HG02623 (cell line): ENCODE measurements at regions not wholly inside any gene's neighbourhood (a gene's known extent, or its start where the extent isn't known, plus 50 kb on each side); places are given as distances from the start of the nearest gene placed in this dataset.

Experiments
- ATAC-seq: cut with Tn5 transposase; IDR thresholded peaks from one replicate; pipeline ENCODE4 v1.9.1; 2021; ENCODE audit warnings: moderate library complexity; ENCODE audit not compliant: unreplicated experiment

- ATAC-seq: no peak
Observed at GRCh38 chr3:182435860-182436259, 357.4 kb upstream of the ATP11B start.

- ATAC-seq: no peak
Observed at GRCh38 chr3:182436547-182436946, 356.8 kb upstream of the ATP11B start.

- ATAC-seq: no peak
Observed at GRCh38 chr3:182438398-182438797, 354.9 kb upstream of the ATP11B start.

GRCh38 chr3:182440101-182440500 is 353.2 kb upstream of the ATP11B start:
- no peak for ATAC-seq

- no peak for ATAC-seq
Observed at GRCh38 chr3:182445576-182445975, 347.7 kb upstream of the ATP11B start.

- no peak for ATAC-seq
Observed at GRCh38 chr3:182450942-182451787, 342.1 kb upstream of the ATP11B start.

GRCh38 chr3:182451871-182452270 is 341.4 kb upstream of the ATP11B start:
- no peak for ATAC-seq

- ATAC-seq: no peak
Observed at GRCh38 chr3:182455011-182455410, 338.3 kb upstream of the ATP11B start.

GRCh38 chr3:182460303-182460702 is 333.0 kb upstream of the ATP11B start:
- ATAC-seq: no peak

- ATAC-seq: no peak
Observed at GRCh38 chr3:182462152-182462551, 331.2 kb upstream of the ATP11B start.

- ATAC-seq: no peak
Observed at GRCh38 chr3:182464513-182465145, 328.7 kb upstream of the ATP11B start.

GRCh38 chr3:182465301-182466185 is 327.8 kb upstream of the ATP11B start:
- no peak for ATAC-seq

- ATAC-seq: no peak
Observed at GRCh38 chr3:182469086-182469485, 324.2 kb upstream of the ATP11B start.

GRCh38 chr3:182470187-182470586 is 323.1 kb upstream of the ATP11B start:
- ATAC-seq: no peak

- ATAC-seq: no peak
Observed at GRCh38 chr3:182473191-182473710, 320.1 kb upstream of the ATP11B start.

- ATAC-seq: no peak
Observed at GRCh38 chr3:182478369-182478768, 314.9 kb upstream of the ATP11B start.

- no peak for ATAC-seq
Observed at GRCh38 chr3:182479419-182480336, 313.6 kb upstream of the ATP11B start.

GRCh38 chr3:182482705-182483104 is 310.6 kb upstream of the ATP11B start:
- ATAC-seq: no peak

GRCh38 chr3:182484682-182485081 is 308.6 kb upstream of the ATP11B start:
- no peak for ATAC-seq

- no peak for ATAC-seq
Observed at GRCh38 chr3:182485301-182485700, 308.0 kb upstream of the ATP11B start.
